ENCODE measurements at regions not wholly inside any gene's neighbourhood (a gene's known extent, or its start where the extent isn't known, plus 50 kb on each side); places are given as distances from the start of the nearest gene placed in this dataset.

DNA sequence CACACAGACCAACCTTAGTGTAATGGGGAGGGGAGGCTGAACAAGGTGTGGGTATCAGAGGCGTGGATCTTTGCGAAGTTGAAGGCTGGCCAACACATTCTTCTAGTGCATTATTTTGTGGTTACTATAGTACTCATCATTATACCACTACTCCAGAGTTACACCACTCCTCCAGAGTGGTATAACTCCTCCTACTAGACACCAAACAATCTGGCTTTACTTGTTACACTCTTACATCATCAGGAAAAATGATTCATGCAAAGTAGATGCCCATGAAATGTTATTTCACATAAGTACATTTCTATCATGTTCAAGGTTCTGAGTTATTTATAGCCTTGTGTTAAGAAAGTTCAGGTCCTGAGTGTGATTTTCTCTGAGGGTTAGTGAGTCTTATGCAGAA is 443.1 kb upstream of the OPRM1 start (continued):
- TF ChIP-seq, protein P1, sequence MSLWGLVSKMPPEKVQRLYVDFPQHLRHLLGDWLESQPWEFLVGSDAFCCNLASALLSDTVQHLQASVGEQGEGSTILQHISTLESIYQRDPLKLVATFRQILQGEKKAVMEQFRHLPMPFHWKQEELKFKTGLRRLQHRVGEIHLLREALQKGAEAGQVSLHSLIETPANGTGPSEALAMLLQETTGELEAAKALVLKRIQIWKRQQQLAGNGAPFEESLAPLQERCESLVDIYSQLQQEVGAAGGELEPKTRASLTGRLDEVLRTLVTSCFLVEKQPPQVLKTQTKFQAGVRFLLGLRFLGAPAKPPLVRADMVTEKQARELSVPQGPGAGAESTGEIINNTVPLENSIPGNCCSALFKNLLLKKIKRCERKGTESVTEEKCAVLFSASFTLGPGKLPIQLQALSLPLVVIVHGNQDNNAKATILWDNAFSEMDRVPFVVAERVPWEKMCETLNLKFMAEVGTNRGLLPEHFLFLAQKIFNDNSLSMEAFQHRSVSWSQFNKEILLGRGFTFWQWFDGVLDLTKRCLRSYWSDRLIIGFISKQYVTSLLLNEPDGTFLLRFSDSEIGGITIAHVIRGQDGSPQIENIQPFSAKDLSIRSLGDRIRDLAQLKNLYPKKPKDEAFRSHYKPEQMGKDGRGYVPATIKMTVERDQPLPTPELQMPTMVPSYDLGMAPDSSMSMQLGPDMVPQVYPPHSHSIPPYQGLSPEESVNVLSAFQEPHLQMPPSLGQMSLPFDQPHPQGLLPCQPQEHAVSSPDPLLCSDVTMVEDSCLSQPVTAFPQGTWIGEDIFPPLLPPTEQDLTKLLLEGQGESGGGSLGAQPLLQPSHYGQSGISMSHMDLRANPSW (CRISPR knock-in tag; IDR thresholded peaks at IDR 0.05): no peak
- TF ChIP-seq CEBPB (tag; IDR thresholded peaks at IDR 0.05) (no peak), TAL1 (IDR thresholded peaks at IDR 0.05) (no peak), ZNF354B (CRISPR knock-in tag; IDR thresholded peaks at IDR 0.05) (no peak), IFI16 (CRISPR knock-in tag; IDR thresholded peaks at IDR 0.05) (no peak)

DNA sequence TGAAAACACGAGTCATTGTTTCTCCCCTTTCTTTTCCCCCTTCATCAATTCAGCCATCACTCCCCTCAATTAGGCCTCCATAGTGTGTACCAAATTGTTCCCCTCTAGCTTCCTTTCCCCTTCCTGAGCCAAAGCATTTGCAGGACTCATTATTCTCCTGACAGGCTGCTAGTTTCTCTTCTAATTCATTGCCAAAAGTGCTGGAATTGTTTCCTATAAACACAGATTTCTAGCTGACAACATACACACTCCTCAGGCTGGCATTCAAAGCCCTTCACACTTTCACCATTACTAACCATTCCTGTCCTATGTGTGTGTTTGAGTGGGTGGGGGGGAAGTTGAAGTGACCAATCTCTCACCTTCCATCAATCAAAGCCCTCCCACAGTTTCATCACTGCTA is 444.2 kb upstream of the OPRM1 start:
- Histone ChIP-seq H4K20me1 (replicated peaks; ENCODE audit: control insufficient read depth, insufficient read depth, low read length) (no peaks in the 10 kb centered on the region), H3K9me3 (replicated peaks; ENCODE audit: control insufficient read depth, insufficient read depth, low read depth, low read length) (no peaks in the 10 kb centered on the region), H3K4me3 (no peak overlapping the region), H3K27ac (ENCODE audit: extremely low read depth, low read depth, low read length) (no peak overlapping the region), H3K4me1 (replicated peaks in 1 of 2; ENCODE audit: control insufficient read depth in 2 of 2, insufficient read depth in 2 of 2, low read length in 2 of 2) (no peaks in the 10 kb centered on the region), H3K27me3 (ENCODE audit: control insufficient read depth in 2 of 2, insufficient read depth in 2 of 2, low read length in 2 of 2) (no peaks in the 10 kb centered on the region), H3K9ac (ENCODE audit: insufficient read depth in 1 of 2, low read depth in 2 of 2, low read length in 2 of 2) (no peak overlapping the region), H3K79me2 (ENCODE audit: control insufficient read depth, insufficient read depth, low read length) (no peaks in the 10 kb centered on the region), H3K9me1 (ENCODE audit: control insufficient read depth, insufficient read depth, low read length) (no peaks in the 10 kb centered on the region), H3K36me3 (ENCODE audit: control insufficient read depth, insufficient read depth, low read length) (no peaks in the 10 kb centered on the region), H2AFZ (ENCODE audit: low read depth, low read length) (no peak overlapping the region), H3K4me2 (ENCODE audit: insufficient read depth, low read length) (no peak overlapping the region)
- POLR2A ChIA-PET: no interaction called here
- intact Hi-C loops (cut with micrococcal nuclease) (no loop called here), in situ Hi-C loops (cut with MboI) (no loop called here)
- no peak for FAIRE-seq
- TF ChIP-seq KAT7 (CRISPR knock-in tag; IDR thresholded peaks at IDR 0.05; ENCODE audit: borderline replicate concordance) (no peak), ZNF24 (IDR thresholded peaks at IDR 0.05) (no peak), ZKSCAN8 (CRISPR knock-in tag; IDR thresholded peaks at IDR 0.05) (no peak)
- TF ChIP-seq, protein P2, sequence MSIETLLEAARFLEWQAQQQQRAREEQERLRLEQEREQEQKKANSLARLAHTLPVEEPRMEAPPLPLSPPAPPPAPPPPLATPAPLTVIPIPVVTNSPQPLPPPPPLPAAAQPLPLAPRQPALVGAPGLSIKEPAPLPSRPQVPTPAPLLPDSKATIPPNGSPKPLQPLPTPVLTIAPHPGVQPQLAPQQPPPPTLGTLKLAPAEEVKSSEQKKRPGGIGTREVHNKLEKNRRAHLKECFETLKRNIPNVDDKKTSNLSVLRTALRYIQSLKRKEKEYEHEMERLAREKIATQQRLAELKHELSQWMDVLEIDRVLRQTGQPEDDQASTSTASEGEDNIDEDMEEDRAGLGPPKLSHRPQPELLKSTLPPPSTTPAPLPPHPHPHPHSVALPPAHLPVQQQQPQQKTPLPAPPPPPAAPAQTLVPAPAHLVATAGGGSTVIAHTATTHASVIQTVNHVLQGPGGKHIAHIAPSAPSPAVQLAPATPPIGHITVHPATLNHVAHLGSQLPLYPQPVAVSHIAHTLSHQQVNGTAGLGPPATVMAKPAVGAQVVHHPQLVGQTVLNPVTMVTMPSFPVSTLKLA (conservative IDR thresholded peaks at IDR 0.05): no peak
- WGBS (ENCODE audit: insufficient coverage, low coverage, missing lambda C conversion rate): no CpG with 5 or more reads among the region's 1 CpG
- ATAC-seq: no peak
- BruUV-seq (replicated peaks): no TSS peak
- CTCF ChIA-PET (ENCODE audit: low intra/inter-chr PET ratio): no interaction called here
- no peak for DNase-seq (ENCODE audit: extremely low read depth in 1 of 4, low spot score in 3 of 4)
